Stomach (tissue), 4 donors: ENCODE measurements at regions not wholly inside any gene's neighbourhood (a gene's known extent, or its start where the extent isn't known, plus 50 kb on each side); places are given as distances from the start of the nearest gene placed in this dataset.

Source experiments
- POLR2AphosphoS5 ChIP-seq, 3 donors: sonication (generic); formaldehyde crosslinking; IDR thresholded peaks; one replicate each; pipeline ENCODE4 v1.6.1; 2016; ENCODE audit warnings: antibody characterized with exemption in 3 of 3
- TF ChIP-seq, protein P1 (sequence below), 7 experiments: fragments of 450-650 bp in 4 of 7; fragments of 200-600 bp in 3 of 7; sonication (generic) in 3 of 7; IDR thresholded peaks; one replicate each; pipeline ENCODE4 v1.5.1; 2016 to 2019; ENCODE audit warnings: antibody characterized with exemption in 7 of 7, control low read depth in 2 of 7, mild to moderate bottlenecking in 1 of 7

DNA sequence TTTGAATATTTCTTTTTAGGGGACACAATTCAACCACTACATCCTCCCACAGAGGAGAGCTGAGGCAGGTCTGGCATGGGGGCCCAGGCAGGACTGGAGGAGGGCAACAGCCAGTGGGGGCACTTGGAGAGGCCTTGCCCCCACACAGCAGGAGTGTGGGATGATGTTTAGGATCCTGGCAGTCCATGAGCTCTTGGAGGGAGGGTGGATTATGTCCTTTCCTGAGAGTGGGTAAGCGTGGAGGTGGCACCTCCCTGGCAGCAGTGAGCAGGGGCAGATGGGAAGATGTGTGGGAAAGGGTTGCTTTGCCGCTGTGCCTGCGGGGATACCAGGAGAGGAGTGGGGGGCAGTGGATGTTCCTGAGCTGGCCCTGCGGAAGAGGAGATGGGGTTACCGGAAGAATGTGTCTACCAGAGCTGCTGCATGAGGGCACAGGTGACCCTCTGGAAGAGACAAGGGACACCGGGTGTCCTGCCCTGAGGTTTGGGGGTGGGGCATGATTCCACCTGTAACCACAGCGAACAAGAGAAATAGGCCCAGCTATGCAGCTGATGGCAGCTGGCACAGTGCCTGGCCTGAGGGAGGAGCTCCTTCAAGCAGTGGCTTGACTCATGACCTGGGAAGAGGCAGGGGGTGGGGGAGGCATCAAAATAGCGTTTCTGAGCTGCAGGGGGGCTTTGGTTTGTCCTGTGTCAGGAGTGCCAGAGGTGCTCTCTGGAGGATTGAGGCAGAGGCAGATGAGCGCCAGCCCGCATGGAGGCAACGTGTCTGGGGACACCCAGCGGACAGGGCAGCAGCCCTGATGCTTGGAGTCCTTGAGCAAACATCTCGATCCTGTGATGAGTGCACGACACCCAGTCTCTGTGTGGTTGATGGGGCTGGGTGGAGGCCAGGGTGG is 123.9 kb upstream of the TMPRSS2 start:
- TF ChIP-seq, protein P1, sequence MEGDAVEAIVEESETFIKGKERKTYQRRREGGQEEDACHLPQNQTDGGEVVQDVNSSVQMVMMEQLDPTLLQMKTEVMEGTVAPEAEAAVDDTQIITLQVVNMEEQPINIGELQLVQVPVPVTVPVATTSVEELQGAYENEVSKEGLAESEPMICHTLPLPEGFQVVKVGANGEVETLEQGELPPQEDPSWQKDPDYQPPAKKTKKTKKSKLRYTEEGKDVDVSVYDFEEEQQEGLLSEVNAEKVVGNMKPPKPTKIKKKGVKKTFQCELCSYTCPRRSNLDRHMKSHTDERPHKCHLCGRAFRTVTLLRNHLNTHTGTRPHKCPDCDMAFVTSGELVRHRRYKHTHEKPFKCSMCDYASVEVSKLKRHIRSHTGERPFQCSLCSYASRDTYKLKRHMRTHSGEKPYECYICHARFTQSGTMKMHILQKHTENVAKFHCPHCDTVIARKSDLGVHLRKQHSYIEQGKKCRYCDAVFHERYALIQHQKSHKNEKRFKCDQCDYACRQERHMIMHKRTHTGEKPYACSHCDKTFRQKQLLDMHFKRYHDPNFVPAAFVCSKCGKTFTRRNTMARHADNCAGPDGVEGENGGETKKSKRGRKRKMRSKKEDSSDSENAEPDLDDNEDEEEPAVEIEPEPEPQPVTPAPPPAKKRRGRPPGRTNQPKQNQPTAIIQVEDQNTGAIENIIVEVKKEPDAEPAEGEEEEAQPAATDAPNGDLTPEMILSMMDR (IDR thresholded peaks at IDR 0.05): no peak
- TF ChIP-seq POLR2AphosphoS5 (IDR thresholded peaks at IDR 0.05): no peak
